Stomach (tissue), 8 donors: ENCODE measurements at regions not wholly inside any gene's neighbourhood (a gene's known extent, or its start where the extent isn't known, plus 50 kb on each side); places are given as distances from the start of the nearest gene placed in this dataset.
A peak's percentile ranks its signal among the peaks of the same experiment; 100 is the strongest.

ENCODE experiments used
- DNase-seq, 2 donors: peaks; one replicate each; pipeline versions ENCODE4 v3.0.0 to v3.0.0-alpha.2; 2013 to 2019
- H3K27ac ChIP-seq, 5 donors: fragments of 200-600 bp in 4 of 5; sonication (generic) in 4 of 5; one replicate each; pipeline ENCODE4 v1.5.1; 2013 to 2019; ENCODE audit warnings: mild to moderate bottlenecking in 1 of 5, moderate library complexity in 1 of 5
- H3K27me3 ChIP-seq, 3 donors: fragments of 200-600 bp; sonication (generic); one replicate each; pipeline ENCODE4 v1.5.1; 2017 to 2019; ENCODE audit warnings: mixed run types in 1 of 3
- H3K36me3 ChIP-seq, 4 donors: fragments of 200-600 bp; sonication (generic); 1 replicate in 3 of 4; 2 replicates in 1 of 4; pipeline ENCODE4 v1.5.1; 2016 to 2019
- H3K4me1 ChIP-seq, 4 donors: fragments of 200-600 bp; sonication (generic); one replicate each; pipeline ENCODE4 v1.5.1; 2016 to 2019
- H3K4me3 ChIP-seq, 4 donors: fragments of 200-600 bp; sonication (generic) in 3 of 4; one replicate each; pipeline ENCODE4 v1.5.1; 2016 to 2019; ENCODE audit warnings: mild to moderate bottlenecking in 1 of 4
- H3K9me3 ChIP-seq, 4 donors: fragments of 200-600 bp; sonication (generic); one replicate each; pipeline ENCODE4 v1.5.1; 2016 to 2019
- CTCF ChIP-seq, 7 experiments: fragments of 450-650 bp in 4 of 7; fragments of 200-600 bp in 3 of 7; sonication (generic) in 3 of 7; IDR thresholded peaks; one replicate each; pipeline ENCODE4 v1.5.1; 2016 to 2019; ENCODE audit warnings: antibody characterized with exemption in 7 of 7, control low read depth in 2 of 7, mild to moderate bottlenecking in 1 of 7
- EP300 ChIP-seq: sonication (generic); formaldehyde crosslinking; IDR thresholded peaks from one replicate; pipeline ENCODE4 v1.6.1; 2017; ENCODE audit warnings: antibody characterized with exemption
- POLR2A ChIP-seq, 4 donors: fragments of 450-650 bp; IDR thresholded peaks; one replicate each; pipeline ENCODE4 v1.6.1; 2016; ENCODE audit warnings: antibody characterized with exemption in 4 of 4, control low read depth in 2 of 4, mild to moderate bottlenecking in 1 of 4, moderate library complexity in 1 of 4
- POLR2AphosphoS5 ChIP-seq, 3 donors: sonication (generic); formaldehyde crosslinking; IDR thresholded peaks; one replicate each; pipeline ENCODE4 v1.6.1; 2016; ENCODE audit warnings: antibody characterized with exemption in 3 of 3
- WGBS, 5 donors: extraction: QIAGEN DNeasy Blood & Tissue Kit in 3 of 5; methylation state at CpG; one replicate each; pipeline versions ENCODE4 v1.1.5 to v1.1.7; 2013 to 2018; 5-methylcytosine and 5-hydroxymethylcytosine counted together
- intact Hi-C: fragments of 100-400 bp; cut with DNase I; formaldehyde crosslinking; loops from one replicate; pipeline ENCODE4 v1.15.1; 2023; ENCODE audit warnings: low total_unique reads
- donor health status: healthy with polysubstance abuse.
- donor health status: Bipolar disorder and iron deficiency.
- donor health status: healthy.

- Histone ChIP-seq H3K27me3 (no peaks in the 10 kb centered on the region), H3K27ac (no peak overlapping the region), H3K4me3 (no peak overlapping the region), H3K9me3 (peaks cover 0 to 10% (median 8%) of the 10 kb centered on the region in 4 donors), H3K4me1 (no peaks in the 10 kb centered on the region), H3K36me3 (no peaks in the 10 kb centered on the region)
- WGBS, 5 donors, result 47 to 62% (median 56%) methylated on average over 6 of the region's 6 CpGs
- TF ChIP-seq POLR2AphosphoS5 (IDR thresholded peaks at IDR 0.05) (no peak), CTCF (IDR thresholded peaks at IDR 0.05) (no peak), EP300 (no peak), POLR2A (IDR thresholded peaks at IDR 0.05) (no peak)
- peak in 1 of 2 donors; percentile 5 for DNase-seq
- intact Hi-C loops, result no loop called here
These were observed 532.2 kb upstream of the TUSC1 start for GRCh38 chr9:26210338-26210851.

GRCh38 chr9:26205261-26205660, 527.0 kb upstream of the TUSC1 start:
- DNase-seq, result peak in 1 of 2 donors; percentile 16
- TF ChIP-seq POLR2A (IDR thresholded peaks at IDR 0.05) (no peak), CTCF (IDR thresholded peaks at IDR 0.05) (no peak), POLR2AphosphoS5 (IDR thresholded peaks at IDR 0.05) (no peak)
- Histone ChIP-seq H3K4me1 (no peaks in the 10 kb centered on the region), H3K27ac (no peak overlapping the region), H3K36me3 (no peaks in the 10 kb centered on the region), H3K27me3 (no peaks in the 10 kb centered on the region), H3K4me3 (no peak overlapping the region), H3K9me3 (no peaks in the 10 kb centered on the region)
- 77 to 93% (median 84%) methylated on average over 3 of the region's 3 CpGs for WGBS, 5 donors
- intact Hi-C loops, result no loop called here

DNA sequence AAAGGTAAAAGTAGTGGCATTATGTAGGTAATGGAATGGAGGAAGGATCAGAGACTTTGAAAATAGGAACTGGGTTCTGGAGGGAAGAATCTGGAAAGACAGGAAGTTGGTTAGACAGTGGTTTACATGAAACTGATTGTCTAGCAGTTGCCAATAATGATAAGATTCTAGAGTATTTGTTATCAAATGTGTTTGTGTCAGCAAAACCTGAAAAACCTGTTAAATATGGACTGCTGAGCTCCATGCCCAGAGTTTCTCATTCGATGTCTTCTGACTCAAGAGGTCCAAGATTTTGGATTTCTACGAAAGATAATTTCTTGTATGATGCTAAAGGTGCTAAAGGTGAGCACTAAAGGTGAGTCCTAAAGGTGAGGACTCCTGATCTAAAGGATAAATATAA, 515.0 kb upstream of the TUSC1 start:
- peaks cover 0 to 38% (median 15%) of the 10 kb centered on the region in 4 donors for H3K9me3 ChIP-seq
- H3K36me3 ChIP-seq, result no peaks in the 10 kb centered on the region
- WGBS, 5 donors, result 73 to 82% (median 77%) methylated on average over 2 of the region's 2 CpGs

GRCh38 chr9:26191711-26192110, 513.5 kb upstream of the TUSC1 start:
- WGBS, 5 donors, result 0 to 93% (median 45%) methylated on average over 1 of the region's 1 CpG
- no peaks in the 10 kb centered on the region for H3K36me3 ChIP-seq
- H3K4me3 ChIP-seq, result no peak overlapping the region
- DNase-seq, result no peak
- no peak overlapping the region for H3K27ac ChIP-seq
- H3K4me1 ChIP-seq, result no peaks in the 10 kb centered on the region
- H3K9me3 ChIP-seq, result peaks cover 0 to 45% (median 15%) of the 10 kb centered on the region in 4 donors
- no peaks in the 10 kb centered on the region for H3K27me3 ChIP-seq
- intact Hi-C loops, result no loop called here
- no peak for TF ChIP-seq CTCF (IDR thresholded peaks at IDR 0.05)
- no peak for TF ChIP-seq POLR2A (IDR thresholded peaks at IDR 0.05)
- TF ChIP-seq POLR2AphosphoS5 (IDR thresholded peaks at IDR 0.05), result no peak
- no peak for TF ChIP-seq EP300

More for the DNA sequence above, 515.0 kb upstream of the TUSC1 start:
- TF ChIP-seq POLR2AphosphoS5 (IDR thresholded peaks at IDR 0.05), result no peak
- TF ChIP-seq EP300, result no peak
- Histone ChIP-seq H3K4me3 (no peak overlapping the region), H3K27me3 (no peaks in the 10 kb centered on the region), H3K27ac (no peak overlapping the region), H3K4me1 (no peaks in the 10 kb centered on the region)
- DNase-seq, result no peak
- intact Hi-C loops, result no loop called here

DNA sequence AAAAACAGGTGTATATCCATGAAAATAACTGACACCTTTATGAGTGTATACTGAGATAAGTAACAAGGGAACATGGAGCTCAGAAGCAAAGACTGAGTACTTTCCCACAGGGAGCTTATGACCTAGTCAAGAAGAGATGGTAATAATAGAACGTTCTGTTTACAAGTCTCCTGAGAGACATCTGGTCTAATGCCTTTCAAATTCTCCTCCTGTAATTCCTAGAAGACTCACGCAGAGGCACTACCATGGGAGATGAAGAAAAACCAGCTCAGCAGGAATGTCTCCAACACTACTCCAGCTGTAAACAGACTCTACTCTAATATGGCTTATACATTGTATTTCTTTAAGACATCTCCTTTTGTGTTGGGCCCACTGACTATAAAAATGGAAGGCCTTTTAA, 503.6 kb upstream of the TUSC1 start:
- no peak for TF ChIP-seq CTCF (IDR thresholded peaks at IDR 0.05)
- TF ChIP-seq POLR2A (IDR thresholded peaks at IDR 0.05), result no peak
- H3K4me3 ChIP-seq, result no peak overlapping the region
- no peaks in the 10 kb centered on the region for H3K9me3 ChIP-seq
- no peaks in the 10 kb centered on the region for H3K4me1 ChIP-seq
- H3K27me3 ChIP-seq, result no peaks in the 10 kb centered on the region
- no peaks in the 10 kb centered on the region for H3K36me3 ChIP-seq
- 34 to 58% (median 45%) methylated on average over 2 of the region's 2 CpGs for WGBS, 5 donors
- intact Hi-C loops, result no loop called here
- H3K27ac ChIP-seq, result no peak overlapping the region
- DNase-seq, result no peak
